GM12892 (cell line): ENCODE measurements at regions not wholly inside any gene's neighbourhood (a gene's known extent, or its start where the extent isn't known, plus 50 kb on each side); places are given as distances from the start of the nearest gene placed in this dataset.

Experiments
- POLR2A ChIP-seq: IDR thresholded peaks from 2 replicates; pipeline ENCODE4 v1.6.1; 2011; ENCODE audit warnings: low read depth, low read length, control low read depth
- POLR2AphosphoS5 ChIP-seq: IDR thresholded peaks from 2 replicates; pipeline ENCODE4 v1.6.1; 2011; ENCODE audit warnings: low read depth, low read length, control low read depth

DNA sequence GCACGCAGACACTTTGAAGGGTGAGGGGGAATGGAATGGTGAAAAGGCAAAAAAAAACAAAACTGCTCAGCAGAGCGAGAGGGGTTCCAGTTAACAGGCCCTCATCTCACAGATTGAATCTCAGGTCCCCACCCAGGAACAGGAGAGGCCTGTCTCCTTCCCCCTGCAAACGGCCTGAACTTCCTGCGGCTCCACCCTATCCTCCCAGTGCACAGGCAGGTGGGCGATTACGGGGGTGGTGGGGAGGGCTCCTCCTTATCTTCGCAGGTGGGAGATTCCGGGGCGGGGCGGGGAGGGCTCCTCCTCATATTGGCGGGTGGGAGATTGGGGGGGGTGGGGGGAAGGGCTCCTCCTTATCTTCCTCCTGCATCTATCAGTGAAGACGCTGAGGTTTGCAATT lies 129.0 kb downstream of the SOX4 start:
- no peak for TF ChIP-seq POLR2A
- no peak for TF ChIP-seq POLR2AphosphoS5
